IMR-90 (cell line): ENCODE measurements at regions not wholly inside any gene's neighbourhood (a gene's known extent, or its start where the extent isn't known, plus 50 kb on each side); places are given as distances from the start of the nearest gene placed in this dataset.

Experiments
- ATAC-seq: fragments of 200-7000 bp; cut with Tn5 transposase; 2 replicates; pipeline ENCODE4 v1.9.1; 2020; ENCODE audit warnings: low read depth, mild to moderate bottlenecking, moderate library complexity
- BruUV-seq: library from RNA; stranded (reverse); fragments of 400-500 nt; replicated peaks from 2 replicates; lab custom pipeline; 2021; lab: Mats Ljungman, UMichigan
- CTCF ChIA-PET: fragments of 300-600 bp; formaldehyde crosslinking; extraction: SDS; loops from one replicate; lab custom pipeline; 2021; ENCODE audit warnings: antibody characterized with exemption; lab: Yijun Ruan, JAX
- POLR2A ChIA-PET: fragments of 300-600 bp; sonication (Branson Sonifier 250); formaldehyde crosslinking; loops from one replicate; lab custom pipeline; 2022; ENCODE audit warnings: antibody characterized with exemption; ENCODE audit not compliant: unreplicated experiment; lab: Charles Lee
- DNase-seq: peaks from one replicate; pipeline ENCODE4 v3.0.0; 2013
- H2AFZ ChIP-seq: replicated peaks from 2 replicates; pipeline ENCODE3; 2013; ENCODE audit warnings: low read length, mild to moderate bottlenecking; ENCODE audit not compliant: poor library complexity
- H2AK5ac ChIP-seq: 2 replicates; pipeline ENCODE4 v1.6.1; 2013; ENCODE audit warnings: low read depth, low read length, inconsistent platforms
- H2AK9ac ChIP-seq: replicated peaks from 2 replicates; pipeline ENCODE3; 2013; ENCODE audit warnings: mild to moderate bottlenecking, low read depth, low read length, moderate library complexity; ENCODE audit not compliant: poor library complexity
- H2BK120ac ChIP-seq: 2 replicates; pipeline ENCODE4 v1.6.1; 2013; ENCODE audit warnings: low read depth, low read length, inconsistent platforms
- H2BK15ac ChIP-seq: 3 replicates; pipeline ENCODE4 v1.6.1; 2013; ENCODE audit warnings: low read depth, low read length, inconsistent platforms
- H2BK20ac ChIP-seq: 2 replicates; pipeline ENCODE4 v1.6.1; 2013; ENCODE audit warnings: low read depth, mild to moderate bottlenecking, inconsistent platforms, low read length, moderate library complexity
- H2BK5ac ChIP-seq: 2 replicates; pipeline ENCODE4 v1.6.1; 2013; ENCODE audit warnings: mild to moderate bottlenecking, low read depth, low read length, inconsistent platforms; ENCODE audit not compliant: poor library complexity, severe bottlenecking
- H3K14ac ChIP-seq: replicated peaks from 2 replicates; pipeline ENCODE4 v1.6.1; 2013; ENCODE audit warnings: low read depth, low read length, inconsistent platforms
- H3K18ac ChIP-seq: 2 replicates; pipeline ENCODE4 v1.6.1; 2013; ENCODE audit warnings: low read depth, low read length, control low read depth
- H3K23ac ChIP-seq: 2 replicates; pipeline ENCODE4 v1.6.1; 2013; ENCODE audit warnings: low read depth, low read length, inconsistent platforms
- H3K27ac ChIP-seq: 2 replicates; pipeline ENCODE4 v1.5.1; 2013; ENCODE audit warnings: mild to moderate bottlenecking, control low read depth, low read length; ENCODE audit not compliant: insufficient read depth
- H3K27me3 ChIP-seq: 2 replicates; pipeline ENCODE4 v1.6.1; 2013; ENCODE audit warnings: low read length; ENCODE audit not compliant: control insufficient read depth, insufficient read depth
- H3K36me3 ChIP-seq: 2 replicates; pipeline ENCODE4 v1.6.1; 2013; ENCODE audit warnings: low read length, mixed read lengths; ENCODE audit not compliant: control insufficient read depth, insufficient read depth
- H3K4ac ChIP-seq: 2 replicates; pipeline ENCODE4 v1.6.1; 2013; ENCODE audit warnings: low read depth, low read length, inconsistent platforms
- H3K4me1 ChIP-seq: 2 replicates; pipeline ENCODE4 v1.6.1; 2013; ENCODE audit warnings: low read length, mixed read lengths; ENCODE audit not compliant: control insufficient read depth, insufficient read depth
- H3K4me2 ChIP-seq: 2 replicates; pipeline ENCODE4 v1.6.1; 2013; ENCODE audit warnings: low read depth, mild to moderate bottlenecking, control low read depth, low read length, moderate library complexity
- H3K4me3 ChIP-seq: 2 replicates; pipeline ENCODE4 v1.5.1; 2013; ENCODE audit warnings: low read depth, mild to moderate bottlenecking, control low read depth, low read length, moderate library complexity; ENCODE audit not compliant: insufficient read depth
- H3K56ac ChIP-seq: 2 replicates; pipeline ENCODE4 v1.6.1; 2013; ENCODE audit warnings: low read length, inconsistent platforms; ENCODE audit not compliant: insufficient read depth; ENCODE audit errors: extremely low read depth
- H3K79me1 ChIP-seq, 2 experiments: 2 replicates each; pipeline ENCODE4 v1.6.1; 2013; ENCODE audit warnings: low read length in 2 of 2, inconsistent platforms in 1 of 2, low read depth in 1 of 2
- H3K9ac ChIP-seq: 2 replicates; pipeline ENCODE4 v1.6.1; 2013; ENCODE audit warnings: low read depth, low read length, control low read depth
- H3K9me1 ChIP-seq: 2 replicates; pipeline ENCODE4 v1.6.1; 2013; ENCODE audit warnings: low read length, inconsistent platforms; ENCODE audit not compliant: insufficient read depth
- H3K9me3 ChIP-seq: 2 replicates; pipeline ENCODE4 v1.6.1; 2013; ENCODE audit warnings: low read length; ENCODE audit not compliant: control insufficient read depth, insufficient read depth
- H4K20me1 ChIP-seq: 2 replicates; pipeline ENCODE4 v1.6.1; 2013; ENCODE audit warnings: low read length, inconsistent platforms; ENCODE audit not compliant: insufficient read depth
- H4K5ac ChIP-seq: 2 replicates; pipeline ENCODE4 v1.6.1; 2013; ENCODE audit warnings: mild to moderate bottlenecking, low read depth, low read length, control low read depth
- H4K8ac ChIP-seq, 2 experiments: 2 replicates each; pipeline ENCODE4 v1.6.1; 2013; ENCODE audit warnings: low read depth in 2 of 2, low read length in 2 of 2, control low read depth in 1 of 2, inconsistent platforms in 1 of 2
- H4K91ac ChIP-seq: 2 replicates; pipeline ENCODE4 v1.6.1; 2013; ENCODE audit warnings: low read depth, low read length, inconsistent platforms; ENCODE audit not compliant: insufficient read depth
- BHLHE40 ChIP-seq: fragments of 150-350 bp; IDR thresholded peaks from 2 replicates; pipeline ENCODE4 v1.6.1; 2016; ENCODE audit warnings: mild to moderate bottlenecking, low read depth, low read length
- CEBPB ChIP-seq: IDR thresholded peaks from 2 replicates; pipeline ENCODE4 v1.6.1; 2012; ENCODE audit warnings: low read depth, low read length, improper control_type of control experiment
- CHD1 ChIP-seq: IDR thresholded peaks from 2 replicates; pipeline ENCODE4 v1.6.1; 2012; ENCODE audit warnings: low read depth, low read length, improper control_type of control experiment
- CTCF ChIP-seq: conservative IDR thresholded peaks from 2 replicates; pipeline ENCODE4 v1.5.1; 2012; ENCODE audit warnings: mild to moderate bottlenecking, low read depth, low read length, improper control_type of control experiment
- FOS ChIP-seq: fragments of 150-350 bp; IDR thresholded peaks from 2 replicates; pipeline ENCODE4 v1.6.1; 2016; ENCODE audit warnings: low read depth, low read length
- MAFK ChIP-seq: IDR thresholded peaks from 2 replicates; pipeline ENCODE4 v1.6.1; 2012; ENCODE audit warnings: low read depth, low read length, improper control_type of control experiment
- MAZ ChIP-seq: IDR thresholded peaks from 2 replicates; pipeline ENCODE4 v1.6.1; 2012; ENCODE audit warnings: low read depth, mild to moderate bottlenecking, low read length, improper control_type of control experiment, moderate library complexity, borderline replicate concordance
- MXI1 ChIP-seq: IDR thresholded peaks from 2 replicates; pipeline ENCODE4 v1.6.1; 2012; ENCODE audit warnings: low read depth, mild to moderate bottlenecking, low read length, moderate library complexity, borderline replicate concordance
- NFE2L2 ChIP-seq: fragments of 150-350 bp; IDR thresholded peaks from 2 replicates; pipeline ENCODE4 v1.6.1; 2016; ENCODE audit warnings: low read depth, mild to moderate bottlenecking, low read length
- POLR2A ChIP-seq: IDR thresholded peaks from 2 replicates; pipeline ENCODE4 v1.6.1; 2012; ENCODE audit warnings: mild to moderate bottlenecking, low read depth, low read length
- RAD21 ChIP-seq: IDR thresholded peaks from 2 replicates; pipeline ENCODE4 v1.6.1; 2012; ENCODE audit warnings: low read length, improper control_type of control experiment
- RCOR1 ChIP-seq: IDR thresholded peaks from 2 replicates; pipeline ENCODE4 v1.6.1; 2012; ENCODE audit warnings: mild to moderate bottlenecking, low read length, improper control_type of control experiment; ENCODE audit not compliant: insufficient replicate concordance
- RFX5 ChIP-seq: IDR thresholded peaks from 2 replicates; pipeline ENCODE4 v1.8.0; 2012; ENCODE audit warnings: low read depth, mild to moderate bottlenecking, low read length, moderate library complexity
- SMC3 ChIP-seq: fragments of 150-350 bp; IDR thresholded peaks from 2 replicates; pipeline ENCODE4 v1.6.1; 2016; ENCODE audit warnings: low read depth, mild to moderate bottlenecking, antibody characterized with exemption, low read length, moderate library complexity
- USF2 ChIP-seq: fragments of 150-350 bp; IDR thresholded peaks from 2 replicates; pipeline ENCODE4 v1.6.1; 2017; ENCODE audit warnings: mild to moderate bottlenecking, antibody characterized with exemption, low read length, low read depth
- WGBS, 2 experiments: methylation state at CpG; one replicate each; pipeline versions ENCODE4 v1.1.5 to v1.1.7; 2013; ENCODE audit warnings: missing lambda C conversion rate in 2 of 2; ENCODE audit not compliant: insufficient read length in 1 of 2; ENCODE audit errors: extremely low coverage in 2 of 2; 5-methylcytosine and 5-hydroxymethylcytosine counted together
- dilution Hi-C: fragments of 300-500 bp; cut with HindIII; formaldehyde crosslinking; loops from one replicate; pipeline ENCODE4 v1.14.3; 2018; ENCODE audit warnings: low sequenced_read_pairs; ENCODE audit not compliant: unreplicated experiment
- in situ Hi-C: fragments of 300-500 bp; cut with MboI; formaldehyde crosslinking; loops from 3 replicates; pipeline ENCODE4 v1.14.3; 2019; ENCODE audit warnings: low sequenced_read_pairs, inconsistent platforms, mixed read lengths
- intact Hi-C: fragments of 100-400 bp; cut with micrococcal nuclease; formaldehyde crosslinking; loops from 2 replicates; pipeline ENCODE4 v1.10.0; 2022
- TF ChIP-seq, protein P1 (sequence below): fragments of 150-350 bp; IDR thresholded peaks from 2 replicates; pipeline ENCODE4 v1.6.1; 2016; ENCODE audit warnings: low read depth, mild to moderate bottlenecking, low read length, moderate library complexity, borderline replicate concordance

DNA sequence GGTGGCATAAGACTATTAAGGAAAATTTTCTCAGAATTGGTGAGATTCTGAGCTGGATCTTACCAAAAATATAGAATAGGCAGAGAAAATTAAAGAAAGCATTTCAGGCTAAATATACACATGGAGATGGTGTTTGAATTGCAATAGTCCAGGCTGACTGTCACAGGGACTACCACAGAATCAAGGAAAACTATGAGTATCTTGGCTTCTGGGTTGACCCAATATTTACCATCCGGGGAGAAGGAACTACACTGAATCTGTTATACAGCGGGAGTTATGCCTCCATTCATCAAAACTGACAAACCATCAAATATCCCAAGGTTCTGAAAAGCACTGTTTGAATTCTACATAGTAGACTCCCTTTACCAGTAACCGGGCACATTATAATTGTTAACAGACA is 102.2 kb downstream of the TUSC7 start:
- Histone ChIP-seq H3K14ac (no peak overlapping the region), H2BK15ac (no peak overlapping the region), H3K9me3 (0 out of 2 replicates have a peak, but pooled peaks cover 2% of the 10 kb centered on the region), H3K9me1 (no peaks in the 10 kb centered on the region), H3K23ac (no peak overlapping the region), H3K4me1 (peaks cover 2% of the 10 kb centered on the region; the same call in 1 of the 2 replicates), H3K27ac (no peak overlapping the region), H3K27me3 (no peaks in the 10 kb centered on the region), H4K91ac (no peak overlapping the region), H2AK9ac (no peak overlapping the region), H3K18ac (no peak overlapping the region), H3K4ac (no peak overlapping the region), H4K20me1 (no peaks in the 10 kb centered on the region), H4K8ac (no peak overlapping the region), H3K56ac (no peak overlapping the region), H3K79me1 (no peaks in the 10 kb centered on the region), H3K4me3 (no peak overlapping the region), H2BK5ac (no peak overlapping the region), H2BK20ac (no peak overlapping the region), H2AK5ac (no peak overlapping the region), H4K5ac (no peak overlapping the region), H3K9ac (no peak overlapping the region), H3K4me2 (no peak overlapping the region), H2BK120ac (no peak overlapping the region), H2AFZ (no peak overlapping the region), H3K36me3 (no peaks in the 10 kb centered on the region)
- BruUV-seq = no TSS peak
- no CpG with 5 or more reads among the region's 3 CpGs for WGBS, 2 experiments
- no peak for DNase-seq
- intact Hi-C loops = no loop called here
- ChIA-PET POLR2A (no interaction called here), CTCF (no interaction called here)
- TF ChIP-seq RFX5 (no peak), BHLHE40 (no peak), USF2 (no peak), MXI1 (no peak), RAD21 (no peak), POLR2A (no peak), CHD1 (no peak), MAZ (no peak), CEBPB (no peak), CTCF (no peak), RCOR1 (no peak), NFE2L2 (no peak), FOS (no peak), SMC3 (no peak), MAFK (no peak)
- TF ChIP-seq, protein P1, sequence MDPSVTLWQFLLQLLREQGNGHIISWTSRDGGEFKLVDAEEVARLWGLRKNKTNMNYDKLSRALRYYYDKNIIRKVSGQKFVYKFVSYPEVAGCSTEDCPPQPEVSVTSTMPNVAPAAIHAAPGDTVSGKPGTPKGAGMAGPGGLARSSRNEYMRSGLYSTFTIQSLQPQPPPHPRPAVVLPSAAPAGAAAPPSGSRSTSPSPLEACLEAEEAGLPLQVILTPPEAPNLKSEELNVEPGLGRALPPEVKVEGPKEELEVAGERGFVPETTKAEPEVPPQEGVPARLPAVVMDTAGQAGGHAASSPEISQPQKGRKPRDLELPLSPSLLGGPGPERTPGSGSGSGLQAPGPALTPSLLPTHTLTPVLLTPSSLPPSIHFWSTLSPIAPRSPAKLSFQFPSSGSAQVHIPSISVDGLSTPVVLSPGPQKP = no peak
- dilution Hi-C loops = no loop called here
- in situ Hi-C loops = no loop called here
- ATAC-seq = no peak
